ENCODE measurements at regions not wholly inside any gene's neighbourhood (a gene's known extent, or its start where the extent isn't known, plus 50 kb on each side); places are given as distances from the start of the nearest gene placed in this dataset.

DNA sequence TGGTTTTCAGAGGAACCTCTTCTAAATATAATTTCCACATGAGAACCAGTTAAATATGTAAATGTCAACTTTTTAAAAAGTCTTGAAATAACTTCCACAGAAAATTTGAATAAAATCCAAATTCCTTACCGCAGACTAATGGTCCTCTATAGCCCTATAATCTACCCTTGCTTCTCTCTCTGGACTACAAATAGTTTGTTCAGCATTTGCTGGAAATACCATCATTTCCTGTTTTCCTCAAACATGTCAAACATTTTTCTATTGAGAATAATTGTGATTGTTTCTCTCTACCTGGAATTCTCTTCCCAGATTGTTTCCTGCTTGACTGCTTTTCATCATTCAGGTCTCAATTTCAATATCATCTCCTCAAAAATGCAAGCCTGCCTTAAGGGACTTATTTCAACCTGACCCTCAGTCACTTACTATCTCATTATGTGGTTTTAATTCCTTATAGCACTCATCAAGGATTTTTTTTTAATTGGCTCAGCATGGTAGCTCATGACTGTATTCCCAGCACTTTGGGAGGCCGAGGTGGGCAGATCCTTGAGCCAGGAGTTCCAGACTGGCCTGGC is 898.9 kb upstream of the MIR17HG start:
- 86% methylated on average over 2 of the region's 2 CpGs for WGBS (ENCODE audit: missing lambda C conversion rate)
- ATAC-seq = no peak
- no peak for TF ChIP-seq HOXA7 (CRISPR knock-in tag; IDR thresholded peaks at IDR 0.05)
- TF ChIP-seq FOSB (CRISPR knock-in tag; IDR thresholded peaks at IDR 0.05) = no peak
- TF ChIP-seq, protein P1, sequence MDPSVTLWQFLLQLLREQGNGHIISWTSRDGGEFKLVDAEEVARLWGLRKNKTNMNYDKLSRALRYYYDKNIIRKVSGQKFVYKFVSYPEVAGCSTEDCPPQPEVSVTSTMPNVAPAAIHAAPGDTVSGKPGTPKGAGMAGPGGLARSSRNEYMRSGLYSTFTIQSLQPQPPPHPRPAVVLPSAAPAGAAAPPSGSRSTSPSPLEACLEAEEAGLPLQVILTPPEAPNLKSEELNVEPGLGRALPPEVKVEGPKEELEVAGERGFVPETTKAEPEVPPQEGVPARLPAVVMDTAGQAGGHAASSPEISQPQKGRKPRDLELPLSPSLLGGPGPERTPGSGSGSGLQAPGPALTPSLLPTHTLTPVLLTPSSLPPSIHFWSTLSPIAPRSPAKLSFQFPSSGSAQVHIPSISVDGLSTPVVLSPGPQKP (IDR thresholded peaks at IDR 0.05; ENCODE audit: low read depth, low read length) = no peak
- no peak for TF ChIP-seq NPAS2 (CRISPR knock-in tag; IDR thresholded peaks at IDR 0.05; ENCODE audit: borderline replicate concordance)
- TF ChIP-seq GATA3 (IDR thresholded peaks at IDR 0.05; ENCODE audit: borderline replicate concordance) = no peak
- no peak for TF ChIP-seq HEYL (CRISPR knock-in tag; IDR thresholded peaks at IDR 0.05)
- Histone ChIP-seq H3K9me3 (peaks cover 3% of the 10 kb centered on the region; the same call in 1 of the 3 replicates), H3K4me3 (no peak overlapping the region), H3K27ac (no peak overlapping the region), H3K4me2 (no peak overlapping the region), H3K4me1 (peaks cover 16% of the 10 kb centered on the region; the same call in 2 of the 3 replicates)
- DNase-seq (ENCODE audit: low read depth in 1 of 2, low spot score in 1 of 2) = no peak
- ChIA-PET POLR2A (no interaction called here), CTCF (no interaction called here)
- FAIRE-seq = no peak

DNA sequence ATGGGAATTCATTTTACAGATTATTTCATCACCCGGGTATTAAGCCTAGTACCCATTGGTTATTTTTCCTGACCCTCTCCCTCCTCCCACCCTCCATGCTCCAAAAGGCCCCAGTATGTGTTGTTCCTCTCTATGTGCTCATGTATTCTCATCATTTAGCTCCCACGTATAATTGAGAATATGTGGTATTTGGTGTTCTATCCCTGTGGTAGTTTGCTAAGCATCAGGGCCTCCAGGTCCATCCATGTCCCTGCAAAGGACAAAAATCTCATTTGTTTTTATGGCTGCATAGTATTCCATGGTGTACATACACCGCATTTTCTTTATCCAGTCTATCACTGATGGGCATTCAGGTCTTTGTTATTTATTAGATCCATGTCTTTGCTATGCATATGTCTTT is 894.1 kb upstream of the MIR17HG start:
- no peak for TF ChIP-seq CHD2 (IDR thresholded peaks at IDR 0.05; ENCODE audit: low read length, partially characterized antibody)
- TF ChIP-seq, protein P2, sequence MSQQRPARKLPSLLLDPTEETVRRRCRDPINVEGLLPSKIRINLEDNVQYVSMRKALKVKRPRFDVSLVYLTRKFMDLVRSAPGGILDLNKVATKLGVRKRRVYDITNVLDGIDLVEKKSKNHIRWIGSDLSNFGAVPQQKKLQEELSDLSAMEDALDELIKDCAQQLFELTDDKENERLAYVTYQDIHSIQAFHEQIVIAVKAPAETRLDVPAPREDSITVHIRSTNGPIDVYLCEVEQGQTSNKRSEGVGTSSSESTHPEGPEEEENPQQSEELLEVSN (IDR thresholded peaks at IDR 0.05; ENCODE audit: borderline replicate concordance, low read depth) = no peak
- Histone ChIP-seq H3K9me3 (no peaks in the 10 kb centered on the region), H3K4me3 (no peak overlapping the region), H3K27ac (no peak overlapping the region), H3K4me2 (no peak overlapping the region), H3K4me1 (no peaks in the 10 kb centered on the region)
- DNase-seq (ENCODE audit: low read depth in 1 of 2, low spot score in 1 of 2) = no peak
- ChIA-PET POLR2A (no interaction called here), CTCF (interaction anchor here (0.6 to 0.9 kb wide), 3 partner anchors 30 to 64 kb away, joined by 3 read pairs; no protein-coding TSS in a partner anchor)
- no peak for FAIRE-seq
- 94% methylated on average over 3 of the region's 3 CpGs for WGBS (ENCODE audit: missing lambda C conversion rate)
- ATAC-seq = no peak

DNA sequence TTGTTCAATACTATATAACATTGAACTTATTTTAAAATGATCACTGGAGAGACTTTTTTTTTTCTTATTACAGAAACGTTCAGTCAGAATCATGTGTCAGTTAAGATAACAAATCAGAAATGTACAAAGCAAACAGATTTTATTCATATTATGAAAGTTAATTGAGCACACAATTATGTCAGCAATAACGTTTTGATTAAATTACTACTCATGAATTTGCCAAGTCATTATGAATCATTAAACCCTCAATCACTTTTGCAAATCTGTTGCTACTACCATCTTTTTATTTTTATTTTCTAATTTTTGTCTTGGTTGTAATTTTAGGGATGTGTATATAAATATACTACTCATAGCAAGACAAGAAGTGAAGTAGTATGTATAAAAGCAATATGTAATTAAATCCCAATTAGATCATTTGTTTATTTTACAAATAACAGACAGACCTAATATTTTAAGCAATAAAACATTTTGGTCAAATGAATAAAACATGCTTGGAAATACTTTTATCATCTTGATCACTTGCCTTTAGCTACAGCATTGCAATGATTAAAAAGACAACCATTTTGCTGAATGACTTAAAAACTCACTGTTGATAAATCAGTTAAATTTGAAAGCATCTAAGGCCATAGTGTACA is 893.4 kb upstream of the MIR17HG start:
- Histone ChIP-seq H3K4me1 (no peaks in the 10 kb centered on the region), H3K4me3 (no peak overlapping the region), H3K9me3 (no peaks in the 10 kb centered on the region), H3K4me2 (no peak overlapping the region), H3K27ac (no peak overlapping the region)
- FAIRE-seq (no peak), ATAC-seq (no peak), DNase-seq (ENCODE audit: low read depth in 1 of 2, low spot score in 1 of 2) (no peak)
- CTCF ChIA-PET = no interaction called here
- TF ChIP-seq SREBF2 (IDR thresholded peaks at IDR 0.05) = no peak
- TF ChIP-seq NFE2L2 (conservative IDR thresholded peaks at IDR 0.05; ENCODE audit: low read length) = peak; percentile 26; the same call in 1 of the 2 replicates
- WGBS (ENCODE audit: missing lambda C conversion rate) = 34% methylated on average over 2 of the region's 2 CpGs
- POLR2A ChIA-PET = no interaction called here

DNA sequence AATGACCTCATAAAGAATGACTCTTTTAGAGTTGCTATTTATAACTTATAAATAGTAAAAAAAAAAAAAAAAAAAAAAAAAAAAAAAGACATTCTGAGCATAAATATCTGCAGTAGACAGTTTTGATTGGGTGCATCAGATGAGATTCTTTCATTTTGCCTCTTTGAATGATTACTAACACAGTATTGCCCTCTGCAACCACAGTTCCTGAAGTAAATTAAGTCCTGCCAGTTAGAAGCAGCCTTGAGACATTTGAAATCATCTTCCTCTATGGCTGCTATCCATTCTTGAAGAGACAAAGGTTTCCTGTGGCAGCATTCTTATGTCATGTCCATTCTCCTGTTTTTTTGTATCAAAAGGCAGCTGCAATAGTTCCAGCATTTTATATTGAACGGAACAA is 892.4 kb upstream of the MIR17HG start:
- Histone ChIP-seq H3K9me3 (no peaks in the 10 kb centered on the region), H3K4me3 (no peak overlapping the region), H3K4me2 (no peak overlapping the region), H3K27ac (no peak overlapping the region), H3K4me1 (no peaks in the 10 kb centered on the region)
- ATAC-seq (no peak), DNase-seq (ENCODE audit: low read depth in 1 of 2, low spot score in 1 of 2) (no peak), FAIRE-seq (no peak)
- POLR2A ChIA-PET = no interaction called here
- CTCF ChIA-PET = no interaction called here
- WGBS (ENCODE audit: missing lambda C conversion rate) = 97% methylated on average over 1 of the region's 1 CpG
- TF ChIP-seq POLR2AphosphoS2 (conservative IDR thresholded peaks at IDR 0.05; ENCODE audit: low read length) (no peak), SMC3 (IDR thresholded peaks at IDR 0.05) (no peak), ZFP36 (IDR thresholded peaks at IDR 0.05; ENCODE audit: borderline replicate concordance, partially characterized antibody) (no peak), JUN (IDR thresholded peaks at IDR 0.05) (no peak), CHD4 (IDR thresholded peaks at IDR 0.05; ENCODE audit: borderline replicate concordance) (no peak), FOSB (CRISPR knock-in tag; IDR thresholded peaks at IDR 0.05) (no peak), MAZ (IDR thresholded peaks at IDR 0.05; ENCODE audit: borderline replicate concordance, low read depth, low read length) (no peak), HEYL (CRISPR knock-in tag; IDR thresholded peaks at IDR 0.05) (no peak), NPAS2 (CRISPR knock-in tag; IDR thresholded peaks at IDR 0.05; ENCODE audit: borderline replicate concordance) (no peak), RARB (CRISPR knock-in tag; IDR thresholded peaks at IDR 0.05) (no peak), NFE2L2 (conservative IDR thresholded peaks at IDR 0.05; ENCODE audit: low read length) (no peak), EHF (CRISPR knock-in tag; IDR thresholded peaks at IDR 0.05) (no peak), SREBF2 (IDR thresholded peaks at IDR 0.05) (no peak)
- TF ChIP-seq, protein P3, sequence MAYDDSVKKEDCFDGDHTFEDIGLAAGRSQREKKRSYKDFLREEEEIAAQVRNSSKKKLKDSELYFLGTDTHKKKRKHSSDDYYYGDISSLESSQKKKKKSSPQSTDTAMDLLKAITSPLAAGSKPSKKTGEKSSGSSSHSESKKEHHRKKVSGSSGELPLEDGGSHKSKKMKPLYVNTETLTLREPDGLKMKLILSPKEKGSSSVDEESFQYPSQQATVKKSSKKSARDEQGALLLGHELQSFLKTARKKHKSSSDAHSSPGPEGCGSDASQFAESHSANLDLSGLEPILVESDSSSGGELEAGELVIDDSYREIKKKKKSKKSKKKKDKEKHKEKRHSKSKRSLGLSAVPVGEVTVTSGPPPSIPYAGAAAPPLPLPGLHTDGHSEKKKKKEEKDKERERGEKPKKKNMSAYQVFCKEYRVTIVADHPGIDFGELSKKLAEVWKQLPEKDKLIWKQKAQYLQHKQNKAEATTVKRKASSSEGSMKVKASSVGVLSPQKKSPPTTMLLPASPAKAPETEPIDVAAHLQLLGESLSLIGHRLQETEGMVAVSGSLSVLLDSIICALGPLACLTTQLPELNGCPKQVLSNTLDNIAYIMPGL (CRISPR knock-in tag; IDR thresholded peaks at IDR 0.05; ENCODE audit: borderline replicate concordance) = no peak
- TF ChIP-seq, protein P4, sequence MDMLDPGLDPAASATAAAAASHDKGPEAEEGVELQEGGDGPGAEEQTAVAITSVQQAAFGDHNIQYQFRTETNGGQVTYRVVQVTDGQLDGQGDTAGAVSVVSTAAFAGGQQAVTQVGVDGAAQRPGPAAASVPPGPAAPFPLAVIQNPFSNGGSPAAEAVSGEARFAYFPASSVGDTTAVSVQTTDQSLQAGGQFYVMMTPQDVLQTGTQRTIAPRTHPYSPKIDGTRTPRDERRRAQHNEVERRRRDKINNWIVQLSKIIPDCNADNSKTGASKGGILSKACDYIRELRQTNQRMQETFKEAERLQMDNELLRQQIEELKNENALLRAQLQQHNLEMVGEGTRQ (IDR thresholded peaks at IDR 0.05) = no peak
- TF ChIP-seq, protein P5, sequence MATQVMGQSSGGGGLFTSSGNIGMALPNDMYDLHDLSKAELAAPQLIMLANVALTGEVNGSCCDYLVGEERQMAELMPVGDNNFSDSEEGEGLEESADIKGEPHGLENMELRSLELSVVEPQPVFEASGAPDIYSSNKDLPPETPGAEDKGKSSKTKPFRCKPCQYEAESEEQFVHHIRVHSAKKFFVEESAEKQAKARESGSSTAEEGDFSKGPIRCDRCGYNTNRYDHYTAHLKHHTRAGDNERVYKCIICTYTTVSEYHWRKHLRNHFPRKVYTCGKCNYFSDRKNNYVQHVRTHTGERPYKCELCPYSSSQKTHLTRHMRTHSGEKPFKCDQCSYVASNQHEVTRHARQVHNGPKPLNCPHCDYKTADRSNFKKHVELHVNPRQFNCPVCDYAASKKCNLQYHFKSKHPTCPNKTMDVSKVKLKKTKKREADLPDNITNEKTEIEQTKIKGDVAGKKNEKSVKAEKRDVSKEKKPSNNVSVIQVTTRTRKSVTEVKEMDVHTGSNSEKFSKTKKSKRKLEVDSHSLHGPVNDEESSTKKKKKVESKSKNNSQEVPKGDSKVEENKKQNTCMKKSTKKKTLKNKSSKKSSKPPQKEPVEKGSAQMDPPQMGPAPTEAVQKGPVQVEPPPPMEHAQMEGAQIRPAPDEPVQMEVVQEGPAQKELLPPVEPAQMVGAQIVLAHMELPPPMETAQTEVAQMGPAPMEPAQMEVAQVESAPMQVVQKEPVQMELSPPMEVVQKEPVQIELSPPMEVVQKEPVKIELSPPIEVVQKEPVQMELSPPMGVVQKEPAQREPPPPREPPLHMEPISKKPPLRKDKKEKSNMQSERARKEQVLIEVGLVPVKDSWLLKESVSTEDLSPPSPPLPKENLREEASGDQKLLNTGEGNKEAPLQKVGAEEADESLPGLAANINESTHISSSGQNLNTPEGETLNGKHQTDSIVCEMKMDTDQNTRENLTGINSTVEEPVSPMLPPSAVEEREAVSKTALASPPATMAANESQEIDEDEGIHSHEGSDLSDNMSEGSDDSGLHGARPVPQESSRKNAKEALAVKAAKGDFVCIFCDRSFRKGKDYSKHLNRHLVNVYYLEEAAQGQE (IDR thresholded peaks at IDR 0.05) = no peak
